ENCODE measurements at regions not wholly inside any gene's neighbourhood (a gene's known extent, or its start where the extent isn't known, plus 50 kb on each side); places are given as distances from the start of the nearest gene placed in this dataset.

DNA sequence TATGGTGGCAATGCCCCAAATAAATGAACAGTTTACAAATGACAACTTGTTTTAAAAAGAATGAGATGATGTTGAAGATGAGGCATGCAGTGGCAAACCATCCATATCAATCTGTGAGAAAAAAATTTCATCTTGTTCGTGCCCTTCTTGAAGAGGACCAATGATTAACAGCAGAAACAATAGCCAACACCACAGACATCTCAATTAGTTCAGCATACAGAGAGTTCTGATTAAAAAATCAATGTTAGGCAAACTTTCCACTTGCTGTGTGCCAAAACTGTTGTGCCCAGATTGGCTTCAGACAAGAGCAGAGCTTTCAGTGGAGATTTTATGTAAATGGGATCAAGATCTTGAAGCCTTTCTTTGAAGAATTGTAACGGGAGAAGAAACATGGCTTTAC lies 329.9 kb downstream of the BMP4 start:
- Histone ChIP-seq H2BK5ac (ENCODE audit: low read depth, low read length) (no peak overlapping the region), H4K91ac (replicated peaks; ENCODE audit: insufficient read length, low read length) (no peak overlapping the region), H3K18ac (ENCODE audit: extremely low read depth, low read length) (no peak overlapping the region), H3K9ac (replicated peaks in 1 of 4; ENCODE audit: extremely low read depth in 1 of 4, low read depth in 3 of 4, low read length in 3 of 4) (no peak overlapping the region), H3K23me2 (ENCODE audit: low read depth, low read length) (no peaks in the 10 kb centered on the region), H2BK20ac (ENCODE audit: low read length) (no peak overlapping the region), H3K4me1 (replicated peaks in 1 of 4; ENCODE audit: control insufficient read depth in 3 of 4, insufficient read depth in 4 of 4, low read length in 3 of 4) (no peaks in the 10 kb centered on the region; a peak in 1 of 7 replicates), H4K20me1 (replicated peaks in 1 of 2; ENCODE audit: control insufficient read depth in 1 of 2, insufficient read depth in 2 of 2, low read length in 2 of 2) (no peaks in the 10 kb centered on the region), H2BK12ac (ENCODE audit: low read depth, low read length) (no peak overlapping the region), H2BK120ac (replicated peaks; ENCODE audit: low read depth, low read length) (no peak overlapping the region), H3K4ac (replicated peaks; ENCODE audit: insufficient read length, low read depth, low read length) (no peak overlapping the region), H3K14ac (ENCODE audit: insufficient read length) (no peak overlapping the region), H2BK15ac (ENCODE audit: low read length) (no peak overlapping the region), H3K27ac (ENCODE audit: low read depth, low read length) (no peak overlapping the region), H2AFZ (ENCODE audit: low read length) (no peak overlapping the region), H3K4me3 (ENCODE audit: extremely low read depth in 1 of 4, insufficient read depth in 2 of 4, low read depth in 3 of 4, low read length in 4 of 4) (no peak overlapping the region), H3K23ac (ENCODE audit: insufficient read length) (no peak overlapping the region), H4K8ac (ENCODE audit: extremely low read depth, insufficient read depth, low read length) (no peak overlapping the region), H3K36me3 (ENCODE audit: control insufficient read depth in 2 of 4, insufficient read depth in 4 of 4, low read length in 3 of 4) (no peaks in the 10 kb centered on the region), H3K56ac (replicated peaks; ENCODE audit: insufficient read length, low read depth, low read length) (no peak overlapping the region), H3K4me2 (ENCODE audit: insufficient read depth in 1 of 2, low read depth in 2 of 2, low read length in 2 of 2) (no peak overlapping the region), H2AK5ac (ENCODE audit: low read depth, low read length) (no peak overlapping the region), H3K9me3 (ENCODE audit: insufficient read depth in 2 of 2, low read depth in 1 of 2, low read length in 1 of 2) (no peaks in the 10 kb centered on the region), H3K27me3 (replicated peaks in 1 of 4; ENCODE audit: control insufficient read depth in 3 of 4, extremely low read depth in 1 of 4, insufficient read depth in 3 of 4, low read length in 3 of 4) (no peaks in the 10 kb centered on the region), H3K79me1 (ENCODE audit: low read depth, low read length) (no peaks in the 10 kb centered on the region), H3K79me2 (ENCODE audit: control insufficient read depth in 1 of 2, insufficient read depth in 2 of 2, low read length in 2 of 2) (no peaks in the 10 kb centered on the region), H4K5ac (ENCODE audit: insufficient read length, low read depth, low read length) (no peak overlapping the region)
- FAIRE-seq (no peak), DNase-seq (ENCODE audit: low read depth in 1 of 2, low spot score in 2 of 2) (no peak)
- POLR2A ChIA-PET (ENCODE audit: partially characterized antibody) = no interaction called here
- 88% methylated on average over 2 of the region's 2 CpGs; no CpG with 5 or more reads in 1 of the 2 experiments for WGBS, 2 experiments (ENCODE audit: extremely low coverage in 1 of 2, insufficient coverage in 1 of 2, insufficient read length in 1 of 2, insufficient replicate concordance in 2 of 2, low coverage in 1 of 2, low lambda C conversion rate in 2 of 2, missing lambda C conversion rate in 1 of 2)
- CTCF ChIA-PET (ENCODE audit: partially characterized antibody) = no interaction called here
- TF ChIP-seq SIRT6 (IDR thresholded peaks at IDR 0.05; ENCODE audit: low read length) (no peak), GABPA (IDR thresholded peaks at IDR 0.05; ENCODE audit: borderline replicate concordance, insufficient read depth, low read length) (no peak), SIN3A (conservative IDR thresholded peaks at IDR 0.05 in 1 of 2, IDR thresholded peaks at IDR 0.05 in 1 of 2; ENCODE audit: low read depth in 1 of 2, low read length in 2 of 2) (no peak), HDAC6 (IDR thresholded peaks at IDR 0.05; ENCODE audit: low read depth, low read length) (no peak), CEBPB (IDR thresholded peaks at IDR 0.05; ENCODE audit: low read depth, low read length) (no peak), BCL11A (IDR thresholded peaks at IDR 0.05; ENCODE audit: low read depth in 2 of 2, low read length in 2 of 2) (no peak), PHF8 (conservative IDR thresholded peaks at IDR 0.05; ENCODE audit: low read depth, low read length) (no peak), CREB1 (IDR thresholded peaks at IDR 0.05) (no peak), NRF1 (IDR thresholded peaks at IDR 0.05; ENCODE audit: low read depth, low read length) (no peak), TBP (IDR thresholded peaks at IDR 0.05; ENCODE audit: low read depth, low read length) (no peak), SP4 (IDR thresholded peaks at IDR 0.05; ENCODE audit: low read length) (no peak), SAP30 (IDR thresholded peaks at IDR 0.05; ENCODE audit: insufficient read depth, insufficient replicate concordance, low read length) (no peak), NANOG (IDR thresholded peaks at IDR 0.05; ENCODE audit: insufficient read depth, low read depth, low read length, poor library complexity, severe bottlenecking) (no peak), ASH2L (IDR thresholded peaks at IDR 0.05; ENCODE audit: low read length) (no peak)
- TF ChIP-seq, protein P1, sequence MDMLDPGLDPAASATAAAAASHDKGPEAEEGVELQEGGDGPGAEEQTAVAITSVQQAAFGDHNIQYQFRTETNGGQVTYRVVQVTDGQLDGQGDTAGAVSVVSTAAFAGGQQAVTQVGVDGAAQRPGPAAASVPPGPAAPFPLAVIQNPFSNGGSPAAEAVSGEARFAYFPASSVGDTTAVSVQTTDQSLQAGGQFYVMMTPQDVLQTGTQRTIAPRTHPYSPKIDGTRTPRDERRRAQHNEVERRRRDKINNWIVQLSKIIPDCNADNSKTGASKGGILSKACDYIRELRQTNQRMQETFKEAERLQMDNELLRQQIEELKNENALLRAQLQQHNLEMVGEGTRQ (IDR thresholded peaks at IDR 0.05; ENCODE audit: low read length) = no peak

All from H1 (cell line).